ENCODE measurements at regions not wholly inside any gene's neighbourhood (a gene's known extent, or its start where the extent isn't known, plus 50 kb on each side); places are given as distances from the start of the nearest gene placed in this dataset.

DNA sequence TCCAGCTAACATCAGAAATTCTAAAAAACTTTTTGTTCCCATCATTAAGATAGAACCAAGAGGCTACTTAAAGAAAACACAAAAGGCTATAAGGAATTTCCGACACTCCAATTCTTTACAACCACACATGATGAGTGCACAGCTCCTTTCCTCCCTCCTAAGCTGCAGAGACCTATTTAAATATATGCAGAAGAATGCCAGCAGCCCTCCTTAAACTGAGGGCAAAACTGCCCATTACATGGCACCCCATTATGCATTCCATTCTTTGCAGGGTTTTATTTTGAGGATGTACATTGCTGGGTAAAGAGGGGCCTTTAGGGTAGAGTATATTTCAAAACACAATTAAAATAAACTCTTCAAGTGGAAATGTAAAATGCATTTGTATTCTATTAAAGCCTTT is 502.9 kb downstream of the RASEF start:
- Mint-ChIP-seq H3K27me3 (ENCODE audit: low read depth) (no peaks in the 10 kb centered on the region), H3K36me3 (no peaks in the 10 kb centered on the region), H3K27ac (no peak overlapping the region), H3K4me3 (no peak overlapping the region), H3K9me3 (no peaks in the 10 kb centered on the region), H3K4me1 (peaks cover 33% of the 10 kb centered on the region)
- DNase-seq (ENCODE audit: low spot score in 2 of 2, unreplicated experiment in 2 of 2): no peak
- TF ChIP-seq, protein P1, sequence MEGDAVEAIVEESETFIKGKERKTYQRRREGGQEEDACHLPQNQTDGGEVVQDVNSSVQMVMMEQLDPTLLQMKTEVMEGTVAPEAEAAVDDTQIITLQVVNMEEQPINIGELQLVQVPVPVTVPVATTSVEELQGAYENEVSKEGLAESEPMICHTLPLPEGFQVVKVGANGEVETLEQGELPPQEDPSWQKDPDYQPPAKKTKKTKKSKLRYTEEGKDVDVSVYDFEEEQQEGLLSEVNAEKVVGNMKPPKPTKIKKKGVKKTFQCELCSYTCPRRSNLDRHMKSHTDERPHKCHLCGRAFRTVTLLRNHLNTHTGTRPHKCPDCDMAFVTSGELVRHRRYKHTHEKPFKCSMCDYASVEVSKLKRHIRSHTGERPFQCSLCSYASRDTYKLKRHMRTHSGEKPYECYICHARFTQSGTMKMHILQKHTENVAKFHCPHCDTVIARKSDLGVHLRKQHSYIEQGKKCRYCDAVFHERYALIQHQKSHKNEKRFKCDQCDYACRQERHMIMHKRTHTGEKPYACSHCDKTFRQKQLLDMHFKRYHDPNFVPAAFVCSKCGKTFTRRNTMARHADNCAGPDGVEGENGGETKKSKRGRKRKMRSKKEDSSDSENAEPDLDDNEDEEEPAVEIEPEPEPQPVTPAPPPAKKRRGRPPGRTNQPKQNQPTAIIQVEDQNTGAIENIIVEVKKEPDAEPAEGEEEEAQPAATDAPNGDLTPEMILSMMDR (IDR thresholded peaks at IDR 0.05; ENCODE audit: unreplicated experiment): no peak

DNA sequence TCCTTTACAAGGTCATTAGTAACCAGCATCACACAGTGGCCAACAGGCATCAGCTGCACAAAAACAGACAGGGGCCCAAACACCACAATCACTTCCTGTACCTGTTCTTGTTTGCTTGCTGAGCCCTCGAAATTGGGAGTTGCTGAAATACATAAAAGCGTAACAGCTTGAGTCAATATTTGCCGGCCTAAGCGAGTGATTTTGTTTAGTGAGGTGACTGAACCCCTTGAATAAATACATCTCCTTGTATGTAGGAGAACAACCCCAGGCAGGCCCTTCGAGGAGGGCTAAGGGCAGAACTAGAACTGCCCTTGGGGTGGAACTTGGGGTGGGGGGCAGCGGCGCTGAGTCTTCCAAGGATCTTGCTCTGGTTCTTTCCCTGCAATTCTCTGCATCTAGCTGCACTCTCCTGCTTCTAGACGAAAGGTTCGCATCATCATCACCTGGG is 502.5 kb downstream of the RASEF start:
- TF ChIP-seq, protein P1 (IDR thresholded peaks at IDR 0.05; ENCODE audit: unreplicated experiment): no peak
- no peaks in the 10 kb centered on the region for H3K27me3 Mint-ChIP-seq (ENCODE audit: low read depth)
- peaks cover 29% of the 10 kb centered on the region for H3K4me1 Mint-ChIP-seq
- no peak overlapping the region for H3K27ac Mint-ChIP-seq
- H3K9me3 Mint-ChIP-seq: no peaks in the 10 kb centered on the region
- H3K36me3 Mint-ChIP-seq: no peaks in the 10 kb centered on the region
- H3K4me3 Mint-ChIP-seq: no peak overlapping the region
- no peak for DNase-seq (ENCODE audit: low spot score in 2 of 2, unreplicated experiment in 2 of 2)

DNA sequence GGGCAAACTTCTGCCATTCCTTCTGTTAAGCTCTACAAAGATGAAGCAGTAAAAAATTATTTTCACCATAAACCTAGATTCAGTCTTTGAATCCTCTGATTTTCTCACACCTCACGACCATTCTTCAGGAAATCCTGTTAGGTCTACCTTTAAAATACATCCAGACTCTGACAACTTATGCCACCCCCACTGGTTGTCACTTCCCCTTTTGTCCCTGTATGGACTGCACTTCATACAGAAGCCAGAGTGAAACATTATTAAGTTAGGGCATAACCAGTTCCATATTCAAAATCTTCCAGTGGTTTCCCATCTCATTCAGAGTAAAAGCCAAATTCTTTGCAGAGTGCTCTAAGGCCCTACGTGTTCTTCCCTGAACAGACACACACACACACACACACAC is 499.8 kb downstream of the RASEF start:
- no peak overlapping the region for H3K27ac Mint-ChIP-seq
- peaks cover 18% of the 10 kb centered on the region for H3K4me1 Mint-ChIP-seq
- H3K9me3 Mint-ChIP-seq: no peaks in the 10 kb centered on the region
- TF ChIP-seq, protein P1 (IDR thresholded peaks at IDR 0.05; ENCODE audit: unreplicated experiment): no peak
- no peak for DNase-seq (ENCODE audit: low spot score in 2 of 2, unreplicated experiment in 2 of 2)
- H3K27me3 Mint-ChIP-seq (ENCODE audit: low read depth): no peaks in the 10 kb centered on the region
- H3K4me3 Mint-ChIP-seq: no peak overlapping the region
- no peaks in the 10 kb centered on the region for H3K36me3 Mint-ChIP-seq

DNA sequence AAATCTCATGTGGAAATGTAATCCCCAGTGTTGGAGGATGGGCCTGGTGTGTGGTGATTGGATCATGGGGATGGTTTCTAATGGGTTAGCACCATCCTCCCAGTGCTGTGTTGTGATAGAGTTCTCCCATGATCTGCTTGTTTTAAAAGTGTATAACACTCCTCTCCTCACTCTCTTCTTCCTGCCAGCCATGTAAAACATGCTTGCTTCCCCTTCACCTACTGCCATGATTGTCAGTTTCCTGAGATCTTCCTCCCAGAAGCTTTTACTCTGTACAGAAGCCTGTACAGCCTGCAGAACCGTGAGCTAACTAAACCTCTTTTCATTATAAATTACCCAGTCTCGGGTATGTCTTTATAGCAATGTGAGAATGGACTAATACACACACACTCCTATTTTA is 499.1 kb downstream of the RASEF start:
- Mint-ChIP-seq H3K36me3 (no peaks in the 10 kb centered on the region), H3K4me1 (peaks cover 18% of the 10 kb centered on the region), H3K27me3 (ENCODE audit: low read depth) (no peaks in the 10 kb centered on the region), H3K9me3 (no peaks in the 10 kb centered on the region), H3K27ac (no peak overlapping the region), H3K4me3 (no peak overlapping the region)
- TF ChIP-seq, protein P1 (IDR thresholded peaks at IDR 0.05; ENCODE audit: unreplicated experiment): no peak
- DNase-seq (ENCODE audit: low spot score in 2 of 2, unreplicated experiment in 2 of 2): no peak

DNA sequence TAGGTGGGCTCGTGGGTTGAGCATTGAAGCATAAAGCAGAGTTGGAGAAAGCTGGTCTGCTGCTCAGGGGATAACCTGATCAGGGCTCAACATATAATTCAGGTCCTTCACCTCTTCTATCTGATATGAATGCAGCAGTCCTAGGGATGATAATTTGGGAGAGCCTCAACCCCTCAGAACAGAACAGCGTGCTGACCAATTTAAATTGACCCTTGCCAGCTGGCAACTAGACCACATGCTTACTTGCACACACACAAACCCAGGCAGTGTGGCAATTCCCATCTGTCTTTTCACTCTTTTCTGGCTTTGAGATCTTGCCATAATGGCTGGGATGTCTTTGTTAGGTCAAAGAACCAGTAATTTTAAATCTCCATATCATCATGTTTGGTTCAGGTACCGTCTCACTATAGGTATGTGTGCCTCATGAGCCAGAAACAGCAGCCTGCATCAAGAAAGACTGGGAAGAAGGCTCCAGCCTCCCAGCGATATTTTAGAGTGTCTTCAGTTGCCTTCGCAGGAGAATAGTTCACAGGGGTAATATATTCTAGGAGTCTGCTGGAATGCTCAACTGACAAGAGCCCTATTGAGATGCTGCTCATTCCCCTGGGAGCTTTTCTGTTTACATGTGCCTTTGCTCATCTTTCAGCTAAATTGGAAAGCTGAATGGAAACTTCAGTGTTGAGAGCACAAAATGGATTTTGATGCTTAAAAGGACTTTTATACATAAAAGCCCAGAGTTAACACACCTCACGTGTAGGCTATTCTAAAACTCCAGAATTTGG is 497.6 kb downstream of the RASEF start:
- Mint-ChIP-seq H3K27me3 (ENCODE audit: low read depth) (no peaks in the 10 kb centered on the region), H3K4me1 (peaks cover 7% of the 10 kb centered on the region), H3K4me3 (no peak overlapping the region), H3K36me3 (no peaks in the 10 kb centered on the region), H3K9me3 (peaks cover 4% of the 10 kb centered on the region), H3K27ac (no peak overlapping the region)
- TF ChIP-seq, protein P1 (IDR thresholded peaks at IDR 0.05; ENCODE audit: unreplicated experiment): no peak
- DNase-seq (ENCODE audit: low spot score in 2 of 2, unreplicated experiment in 2 of 2): no peak

Data from mesothelial cell of epicardium (in vitro differentiated cells).